Bronchial epithelial cell (primary cell): ENCODE measurements at regions not wholly inside any gene's neighbourhood (a gene's known extent, or its start where the extent isn't known, plus 50 kb on each side); places are given as distances from the start of the nearest gene placed in this dataset.
A peak's percentile ranks its signal among the peaks of the same experiment; 100 is the strongest.
"Not testable (repeated sequence)": the region's sequence is repeated elsewhere in the genome, so short reads cannot be mapped to it uniquely, and the experiment has no call there.

Experiments used
- DNase-seq: peaks from one replicate; pipeline ENCODE4 v3.0.0-alpha.2; 2010; ENCODE audit warnings: low read depth
- FAIRE-seq: peaks from 2 replicates; lab custom pipeline; 2011; peaks lifted over from hg19 to GRCh38; lab: Jason Lieb, UNC
- H3K27me3 ChIP-seq: 2 replicates; pipeline ENCODE4 v1.5.1; 2011; ENCODE audit warnings: low read length; ENCODE audit not compliant: control insufficient read depth, insufficient read depth
- H3K36me3 ChIP-seq: 2 replicates; pipeline ENCODE4 v1.5.1; 2011; ENCODE audit warnings: low read length; ENCODE audit not compliant: control insufficient read depth, insufficient read depth
- H3K4me3 ChIP-seq: 2 replicates; pipeline ENCODE4 v1.5.1; 2011; ENCODE audit warnings: mild to moderate bottlenecking, low read depth, low read length, control low read depth

DNA sequence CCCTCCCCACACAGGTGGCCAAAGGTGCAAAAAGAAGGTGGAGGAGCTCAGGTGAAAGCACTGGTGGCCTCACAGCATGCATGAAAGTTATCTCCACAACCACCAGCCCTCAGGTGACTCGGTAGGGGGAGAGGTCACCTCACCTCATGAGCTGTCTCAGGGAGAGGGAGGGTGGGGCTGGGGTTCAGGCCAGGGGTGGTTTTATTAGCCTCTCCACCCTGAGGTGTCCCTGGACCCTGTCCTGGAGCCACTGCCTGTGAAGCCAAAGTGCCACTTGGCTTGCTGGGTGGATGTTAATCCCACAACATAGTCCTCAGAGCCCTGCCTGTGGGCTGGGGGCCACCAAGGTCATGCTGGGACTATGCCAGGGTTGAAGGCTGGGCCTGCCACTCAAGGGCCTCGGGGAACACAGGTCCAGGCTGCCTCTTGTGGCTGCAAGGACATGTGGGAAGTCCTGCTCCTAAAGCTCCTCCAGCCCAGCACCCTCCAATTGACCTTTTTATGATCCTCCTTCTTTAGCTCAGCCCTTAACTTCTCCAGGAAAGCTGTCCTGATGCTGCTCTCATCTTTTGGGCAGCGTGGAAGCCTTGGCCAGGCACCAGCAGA, 83.8 kb downstream of the MALL start:
- peak; percentile 98 for FAIRE-seq

More for the DNA sequence above, 83.8 kb downstream of the MALL start:
- H3K4me3 ChIP-seq, DNase-seq, H3K36me3 ChIP-seq, H3K27me3 ChIP-seq: not testable (repeated sequence)
